ENCODE measurements at regions not wholly inside any gene's neighbourhood (a gene's known extent, or its start where the extent isn't known, plus 50 kb on each side); places are given as distances from the start of the nearest gene placed in this dataset.

DNA sequence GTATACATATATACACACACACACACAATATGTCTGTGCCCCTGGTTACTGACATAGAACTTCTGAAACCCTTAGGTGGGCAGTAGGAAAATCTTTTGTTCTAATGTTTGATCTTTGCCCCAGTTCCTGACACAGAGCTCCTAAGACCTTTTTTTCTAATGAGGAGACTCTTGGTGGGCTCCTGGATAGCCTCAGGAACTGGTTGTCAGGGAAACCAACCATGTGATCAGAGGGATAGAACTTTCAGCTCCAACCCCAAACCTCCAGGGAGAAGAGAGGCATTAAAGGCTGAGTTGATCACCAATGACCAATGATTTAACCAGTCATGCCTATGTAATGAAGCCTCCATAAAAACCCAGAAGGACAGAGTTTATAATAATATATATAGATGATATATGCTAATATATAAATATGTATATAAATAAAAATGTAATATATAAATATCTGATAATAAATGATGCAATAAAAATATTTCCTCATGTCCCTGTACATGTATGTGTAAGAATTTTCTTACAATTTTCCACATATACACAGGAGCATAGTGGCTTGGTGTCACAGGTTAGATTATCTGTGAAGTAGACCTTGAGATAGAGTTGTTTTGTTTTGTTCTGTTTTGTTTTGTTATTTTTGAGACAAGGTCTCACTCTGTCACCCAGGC, 93.3 kb downstream of the GPX5 start:
- TF ChIP-seq EP300 (IDR thresholded peaks at IDR 0.05) (no peak), CTCF (IDR thresholded peaks at IDR 0.05) (no peak), POLR2A (IDR thresholded peaks at IDR 0.05) (no peak), POLR2AphosphoS5 (IDR thresholded peaks at IDR 0.05) (no peak)

Measured in upper lobe of left lung (tissue), 4 donors.